ENCODE measurements at regions not wholly inside any gene's neighbourhood (a gene's known extent, or its start where the extent isn't known, plus 50 kb on each side); places are given as distances from the start of the nearest gene placed in this dataset.
A peak's percentile ranks its signal among the peaks of the same experiment; 100 is the strongest.
"Not testable (repeated sequence)": the region's sequence is repeated elsewhere in the genome, so short reads cannot be mapped to it uniquely, and the experiment has no call there.

DNA sequence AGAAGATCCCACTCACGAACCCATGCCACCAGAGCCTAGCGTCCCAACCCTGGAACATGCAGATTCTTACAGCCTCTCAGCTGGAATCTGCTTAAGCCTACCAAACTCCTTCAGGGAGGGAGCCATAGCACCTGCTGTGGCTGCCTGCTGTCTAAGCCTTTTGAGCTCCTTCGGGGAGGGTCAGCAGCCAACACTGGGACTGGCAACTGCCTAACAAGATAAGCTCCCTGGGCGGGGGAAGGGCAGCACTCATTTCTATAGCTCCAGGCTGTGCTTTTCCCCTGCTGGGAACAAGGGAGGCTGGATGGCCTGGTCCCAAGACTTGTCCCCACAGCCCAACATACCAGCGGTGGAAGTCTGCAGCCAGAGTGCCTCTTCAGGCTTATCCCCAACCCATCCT, 199.1 kb upstream of the OR13F1 start:
- TF ChIP-seq, protein P1, sequence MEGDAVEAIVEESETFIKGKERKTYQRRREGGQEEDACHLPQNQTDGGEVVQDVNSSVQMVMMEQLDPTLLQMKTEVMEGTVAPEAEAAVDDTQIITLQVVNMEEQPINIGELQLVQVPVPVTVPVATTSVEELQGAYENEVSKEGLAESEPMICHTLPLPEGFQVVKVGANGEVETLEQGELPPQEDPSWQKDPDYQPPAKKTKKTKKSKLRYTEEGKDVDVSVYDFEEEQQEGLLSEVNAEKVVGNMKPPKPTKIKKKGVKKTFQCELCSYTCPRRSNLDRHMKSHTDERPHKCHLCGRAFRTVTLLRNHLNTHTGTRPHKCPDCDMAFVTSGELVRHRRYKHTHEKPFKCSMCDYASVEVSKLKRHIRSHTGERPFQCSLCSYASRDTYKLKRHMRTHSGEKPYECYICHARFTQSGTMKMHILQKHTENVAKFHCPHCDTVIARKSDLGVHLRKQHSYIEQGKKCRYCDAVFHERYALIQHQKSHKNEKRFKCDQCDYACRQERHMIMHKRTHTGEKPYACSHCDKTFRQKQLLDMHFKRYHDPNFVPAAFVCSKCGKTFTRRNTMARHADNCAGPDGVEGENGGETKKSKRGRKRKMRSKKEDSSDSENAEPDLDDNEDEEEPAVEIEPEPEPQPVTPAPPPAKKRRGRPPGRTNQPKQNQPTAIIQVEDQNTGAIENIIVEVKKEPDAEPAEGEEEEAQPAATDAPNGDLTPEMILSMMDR (IDR thresholded peaks at IDR 0.05): no peak
- intact Hi-C loops (cut with DNase I): no loop called here
- H3K36me3 ChIP-seq: no peaks in the 10 kb centered on the region
- peaks cover 0 to 4% of the 10 kb centered on the region in 2 donors for H3K9me3 ChIP-seq
- H3K4me3 ChIP-seq: no peak overlapping the region
- no peaks in the 10 kb centered on the region for H3K27me3 ChIP-seq
- no peak for DNase-seq (ENCODE audit: low spot score in 2 of 2)
- H3K27ac ChIP-seq: no peak overlapping the region
- no peaks in the 10 kb centered on the region for H3K4me1 ChIP-seq

DNA sequence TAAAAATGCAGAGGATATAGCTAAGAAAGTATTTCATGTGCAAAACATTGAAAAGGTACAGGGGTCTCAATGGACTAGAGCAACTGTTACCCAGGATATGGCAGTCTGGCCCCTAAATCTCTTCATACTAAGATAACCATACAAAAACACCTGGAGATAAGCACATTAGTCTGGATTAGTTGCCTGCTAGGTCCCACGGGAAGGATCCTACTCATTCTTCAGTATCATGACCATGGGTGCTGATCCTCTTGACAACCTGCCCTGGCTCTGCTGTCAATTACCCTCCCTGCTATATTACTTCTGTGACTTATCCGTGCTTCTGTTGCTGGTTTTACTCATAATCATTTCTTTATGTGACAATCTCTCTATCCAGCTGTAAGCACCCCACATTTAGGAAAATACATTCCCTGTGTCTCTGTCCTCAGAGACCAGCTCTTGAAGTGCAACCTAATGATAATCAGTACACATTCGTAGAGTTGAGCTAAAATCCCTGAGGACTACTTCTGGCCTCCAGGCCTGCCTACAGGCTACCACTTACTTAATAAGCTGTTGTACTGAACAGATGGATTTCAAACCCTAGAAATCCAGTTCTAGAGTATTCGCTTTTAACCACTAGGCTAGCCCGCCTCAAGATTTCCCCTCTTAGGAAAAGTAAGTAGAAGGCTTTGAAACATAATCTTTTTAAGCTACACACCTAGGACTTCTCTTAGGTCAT, 190.5 kb upstream of the OR13F1 start:
- no peak overlapping the region for H3K27ac ChIP-seq
- no peaks in the 10 kb centered on the region for H3K4me1 ChIP-seq
- H3K9me3 ChIP-seq: no peaks in the 10 kb centered on the region
- intact Hi-C loops (cut with DNase I): no loop called here
- TF ChIP-seq, protein P1 (IDR thresholded peaks at IDR 0.05): no peak
- no peaks in the 10 kb centered on the region for H3K27me3 ChIP-seq
- no peak overlapping the region for H3K4me3 ChIP-seq
- H3K36me3 ChIP-seq: no peaks in the 10 kb centered on the region
- no peak for DNase-seq (ENCODE audit: low spot score in 2 of 2)

DNA sequence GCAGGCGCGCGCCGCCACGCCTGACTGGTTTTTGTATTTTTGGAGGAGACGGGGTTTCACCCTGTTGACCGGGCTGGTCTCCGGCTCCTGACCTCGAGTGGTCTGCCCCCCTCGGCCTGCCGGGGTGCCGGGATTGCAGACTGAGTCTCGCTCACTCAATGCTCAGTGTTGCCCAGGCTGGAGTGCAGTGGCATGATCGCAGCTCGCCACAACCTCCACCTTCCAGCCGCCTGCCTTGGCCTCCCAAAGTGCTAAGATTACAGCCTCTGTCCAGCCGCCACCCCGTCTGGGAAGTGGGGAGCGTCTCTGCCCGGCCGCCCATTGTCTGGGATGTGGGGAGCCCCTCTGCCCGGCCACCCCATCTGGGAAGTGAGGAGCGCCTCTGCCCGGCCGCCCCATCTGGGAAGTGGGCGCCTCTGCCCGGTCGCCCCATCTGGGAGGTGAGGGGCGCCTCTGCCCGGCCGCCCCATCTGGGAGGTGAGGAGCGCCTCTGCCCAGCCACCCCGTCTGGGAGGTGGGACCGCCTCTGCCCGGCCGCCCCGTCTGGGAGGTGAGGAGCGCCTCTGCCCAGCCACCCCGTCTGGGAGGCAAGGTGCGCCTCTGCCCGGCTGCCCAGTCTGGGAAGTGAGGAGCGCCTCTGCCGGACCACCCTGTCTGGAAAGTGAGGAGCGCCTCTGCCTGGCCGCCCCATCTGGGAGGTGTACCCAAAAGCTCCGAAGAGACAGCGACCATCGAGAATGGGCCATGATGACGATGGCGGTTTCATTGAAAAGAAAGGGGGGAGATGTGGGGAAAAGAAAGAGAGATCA, 187.7 kb upstream of the OR13F1 start:
- H3K27ac ChIP-seq; DNase-seq (ENCODE audit: low spot score in 2 of 2); H3K4me3 ChIP-seq; H3K9me3 ChIP-seq; H3K27me3 ChIP-seq; H3K36me3 ChIP-seq; intact Hi-C loops (cut with DNase I); H3K4me1 ChIP-seq: not testable (repeated sequence)

- no peak for DNase-seq (ENCODE audit: low spot score in 2 of 2)
- intact Hi-C loops (cut with DNase I): no loop called here
- H3K4me3 ChIP-seq: no peak overlapping the region
- no peaks in the 10 kb centered on the region for H3K9me3 ChIP-seq
- TF ChIP-seq, protein P1 (IDR thresholded peaks at IDR 0.05): no peak
- no peaks in the 10 kb centered on the region for H3K27me3 ChIP-seq
- H3K27ac ChIP-seq: no peak overlapping the region
- H3K4me1 ChIP-seq: no peaks in the 10 kb centered on the region
- H3K36me3 ChIP-seq: no peaks in the 10 kb centered on the region
These were observed 184.9 kb upstream of the OR13F1 start for GRCh38 chr9:104319198-104319597.

GRCh38 chr9:104319685-104320084, 184.4 kb upstream of the OR13F1 start:
- no peaks in the 10 kb centered on the region for H3K4me1 ChIP-seq
- no peaks in the 10 kb centered on the region for H3K9me3 ChIP-seq
- TF ChIP-seq, protein P1 (IDR thresholded peaks at IDR 0.05): no peak
- no peaks in the 10 kb centered on the region for H3K36me3 ChIP-seq
- no peak for DNase-seq (ENCODE audit: low spot score in 2 of 2)
- intact Hi-C loops (cut with DNase I): no loop called here
- no peaks in the 10 kb centered on the region for H3K27me3 ChIP-seq
- H3K27ac ChIP-seq: no peak overlapping the region
- no peak overlapping the region for H3K4me3 ChIP-seq

GRCh38 chr9:104322596-104322995, 181.5 kb upstream of the OR13F1 start:
- Histone ChIP-seq H3K4me1 (no peaks in the 10 kb centered on the region), H3K36me3 (no peaks in the 10 kb centered on the region), H3K27ac (peak overlapping the region in 1 of 2 donors; percentile 2), H3K4me3 (no peak overlapping the region), H3K27me3 (no peaks in the 10 kb centered on the region), H3K9me3 (no peaks in the 10 kb centered on the region)
- intact Hi-C loops (cut with DNase I): no loop called here
- DNase-seq (ENCODE audit: low spot score in 2 of 2): no peak
- TF ChIP-seq, protein P1 (IDR thresholded peaks at IDR 0.05): no peak

DNA sequence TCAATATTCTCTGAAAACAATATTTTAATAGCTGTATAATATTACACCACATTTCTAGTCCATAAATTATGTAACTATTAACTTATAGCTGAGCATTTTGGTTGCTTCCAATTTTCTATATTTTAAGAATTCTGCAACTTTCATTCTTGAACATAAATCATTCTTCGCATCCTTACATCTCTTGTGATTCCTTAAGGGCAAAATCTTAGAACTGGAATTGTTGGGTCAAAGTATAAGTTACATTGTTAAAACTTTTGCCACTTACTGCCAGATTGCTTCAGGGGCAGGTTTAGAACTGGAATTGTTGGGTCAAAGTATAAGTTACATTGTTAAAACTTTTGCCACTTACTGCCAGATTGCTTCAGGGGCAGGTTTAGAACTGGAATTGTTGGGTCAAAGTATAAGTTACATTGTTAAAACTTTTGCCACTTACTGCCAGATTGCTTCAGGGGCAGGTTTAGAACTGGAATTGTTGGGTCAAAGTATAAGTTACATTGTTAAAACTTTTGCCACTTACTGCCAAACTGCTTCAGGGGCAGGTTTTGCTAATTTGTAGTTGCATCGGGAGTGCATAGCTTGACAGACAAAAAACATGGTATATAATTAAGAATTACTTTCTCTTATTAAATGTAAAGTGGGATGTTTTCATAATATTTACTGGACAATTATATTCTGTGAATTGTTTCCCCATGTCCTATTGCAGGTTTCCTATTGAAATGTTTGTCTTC, 179.9 kb upstream of the OR13F1 start:
- H3K4me1 ChIP-seq; H3K27me3 ChIP-seq; H3K36me3 ChIP-seq; DNase-seq (ENCODE audit: low spot score in 2 of 2); intact Hi-C loops (cut with DNase I); H3K9me3 ChIP-seq; H3K27ac ChIP-seq; H3K4me3 ChIP-seq: not testable (repeated sequence)

All from ascending aorta (tissue), 2 donors.